Trophoblast cell (in vitro differentiated cells and primary cell): ENCODE measurements at regions not wholly inside any gene's neighbourhood (a gene's known extent, or its start where the extent isn't known, plus 50 kb on each side); places are given as distances from the start of the nearest gene placed in this dataset.
A peak's percentile ranks its signal among the peaks of the same experiment; 100 is the strongest.
"Not testable (repeated sequence)": the region's sequence is repeated elsewhere in the genome, so short reads cannot be mapped to it uniquely, and the experiment has no call there.

Experiments used
- DNase-seq, 2 donors: peaks; one replicate each; pipeline ENCODE4 v3.0.0-alpha.2; 2016
- H2AFZ ChIP-seq: 2 replicates; pipeline ENCODE4 v1.6.1; 2013; ENCODE audit warnings: low read length, moderate library complexity, mild to moderate bottlenecking; ENCODE audit not compliant: insufficient read depth, poor library complexity
- H2AK5ac ChIP-seq: 2 replicates; pipeline ENCODE4 v1.6.1; 2013; ENCODE audit warnings: mild to moderate bottlenecking, low read length
- H2BK120ac ChIP-seq: 2 replicates; pipeline ENCODE4 v1.6.1; 2013; ENCODE audit warnings: low read length, mild to moderate bottlenecking, moderate library complexity; ENCODE audit not compliant: insufficient read depth, poor library complexity
- H2BK12ac ChIP-seq: 2 replicates; pipeline ENCODE4 v1.6.1; 2013; ENCODE audit warnings: mild to moderate bottlenecking, low read length, moderate library complexity
- H2BK5ac ChIP-seq: 2 replicates; pipeline ENCODE4 v1.6.1; 2013; ENCODE audit warnings: low read length, low read depth, moderate library complexity, mild to moderate bottlenecking; ENCODE audit not compliant: poor library complexity
- H3K14ac ChIP-seq: 2 replicates; pipeline ENCODE4 v1.6.1; 2013; ENCODE audit warnings: mild to moderate bottlenecking, low read length
- H3K18ac ChIP-seq: 2 replicates; pipeline ENCODE4 v1.6.1; 2013; ENCODE audit warnings: mild to moderate bottlenecking, low read length
- H3K23ac ChIP-seq: 2 replicates; pipeline ENCODE4 v1.6.1; 2013; ENCODE audit warnings: low read length
- H3K27ac ChIP-seq: 2 replicates; pipeline ENCODE4 v1.5.1; 2013; ENCODE audit warnings: low read depth, mild to moderate bottlenecking, inconsistent platforms, low read length, moderate library complexity
- H3K27me3 ChIP-seq: 2 replicates; pipeline ENCODE4 v1.6.1; 2013; ENCODE audit warnings: inconsistent platforms, mild to moderate bottlenecking, low read length, moderate library complexity; ENCODE audit not compliant: insufficient read depth
- H3K36me3 ChIP-seq, 2 experiments: 1 replicate in 1 of 2; 2 replicates in 1 of 2; pipeline ENCODE4 v1.6.1; 2013; ENCODE audit warnings: low read length in 2 of 2, mild to moderate bottlenecking in 2 of 2, moderate library complexity in 1 of 2; ENCODE audit not compliant: insufficient read depth in 2 of 2, control insufficient read depth in 1 of 2
- H3K4ac ChIP-seq: 2 replicates; pipeline ENCODE4 v1.6.1; 2013; ENCODE audit warnings: low read depth, mild to moderate bottlenecking, low read length, moderate library complexity
- H3K4me1 ChIP-seq, 2 experiments: 1 replicate in 1 of 2; 2 replicates in 1 of 2; pipeline ENCODE4 v1.6.1; 2013; ENCODE audit warnings: low read length in 2 of 2, mild to moderate bottlenecking in 2 of 2, moderate library complexity in 1 of 2; ENCODE audit not compliant: insufficient read depth in 2 of 2, control insufficient read depth in 1 of 2
- H3K4me2 ChIP-seq: 2 replicates; pipeline ENCODE4 v1.6.1; 2013; ENCODE audit warnings: inconsistent platforms, mild to moderate bottlenecking, low read length, moderate library complexity
- H3K4me3 ChIP-seq: 2 replicates; pipeline ENCODE4 v1.5.1; 2013; ENCODE audit warnings: mild to moderate bottlenecking, low read depth, low read length, inconsistent platforms
- H3K79me1 ChIP-seq: one replicate; pipeline ENCODE4 v1.6.1; 2013; ENCODE audit warnings: low read length
- H3K79me2 ChIP-seq: 2 replicates; pipeline ENCODE4 v1.6.1; 2013; ENCODE audit warnings: low read length, mild to moderate bottlenecking; ENCODE audit not compliant: control insufficient read depth, insufficient read depth, poor library complexity
- H3K9ac ChIP-seq: 2 replicates; pipeline ENCODE4 v1.6.1; 2013; ENCODE audit warnings: mild to moderate bottlenecking, low read length
- H3K9me3 ChIP-seq: 2 replicates; pipeline ENCODE4 v1.6.1; 2013; ENCODE audit warnings: low read depth, mild to moderate bottlenecking, control low read depth, inconsistent platforms, low read length; ENCODE audit not compliant: insufficient read depth
- H4K12ac ChIP-seq: 2 replicates; pipeline ENCODE4 v1.6.1; 2013; ENCODE audit warnings: low read depth, mild to moderate bottlenecking, low read length, moderate library complexity
- H4K8ac ChIP-seq: 2 replicates; pipeline ENCODE4 v1.6.1; 2013; ENCODE audit warnings: low read depth, mild to moderate bottlenecking, low read length, moderate library complexity
- H4K91ac ChIP-seq: one replicate; pipeline ENCODE4 v1.6.1; 2013; ENCODE audit warnings: low read depth, mild to moderate bottlenecking, low read length, moderate library complexity
- WGBS: extraction: QIAGEN DNeasy Blood & Tissue Kit; methylation state at CpG from one replicate; pipeline ENCODE4 v1.1.7; 2013; ENCODE audit warnings: missing lambda C conversion rate; ENCODE audit not compliant: insufficient read length, insufficient coverage; ENCODE audit errors: extremely low coverage; 5-methylcytosine and 5-hydroxymethylcytosine counted together

GRCh38 chr2:88503771-88504170 is 51.3 kb upstream of the FOXI3 start:
- DNase-seq: peak in 1 of 2 donors; percentile 27
- Histone ChIP-seq H3K4me3 (no peak overlapping the region), H2AFZ (no peak overlapping the region), H3K14ac (no peak overlapping the region), H4K8ac (no peak overlapping the region), H3K27me3 (no peaks in the 10 kb centered on the region), H3K9me3 (no peaks in the 10 kb centered on the region), H3K4me2 (no peak overlapping the region), H3K9ac (no peak overlapping the region), H3K79me1 (no peaks in the 10 kb centered on the region), H3K23ac (no peak overlapping the region), H3K79me2 (no peaks in the 10 kb centered on the region), H4K12ac (no peak overlapping the region), H2BK120ac (no peak overlapping the region), H4K91ac (peak overlapping the region; percentile 12), H3K4me1 (no peaks in the 10 kb centered on the region), H3K27ac (no peak overlapping the region), H3K4ac (no peak overlapping the region), H3K18ac (no peak overlapping the region), H2AK5ac (no peak overlapping the region), H2BK12ac (no peak overlapping the region), H2BK5ac (no peak overlapping the region), H3K36me3 (no peaks in the 10 kb centered on the region)
- WGBS: no CpG with 5 or more reads among the region's 10 CpGs

GRCh38 chr2:88503359-88503662 is 50.8 kb upstream of the FOXI3 start:
- H3K27ac ChIP-seq, H2BK120ac ChIP-seq, H4K12ac ChIP-seq, H3K79me2 ChIP-seq, H3K79me1 ChIP-seq, H3K4me1 ChIP-seq, H2AFZ ChIP-seq, H3K27me3 ChIP-seq, H3K4me3 ChIP-seq, H2AK5ac ChIP-seq, H2BK12ac ChIP-seq, H4K91ac ChIP-seq, H3K9me3 ChIP-seq, H3K23ac ChIP-seq, H3K36me3 ChIP-seq, H3K4ac ChIP-seq, H2BK5ac ChIP-seq, H3K4me2 ChIP-seq, H3K9ac ChIP-seq, H4K8ac ChIP-seq, H3K18ac ChIP-seq, DNase-seq, H3K14ac ChIP-seq: not testable (repeated sequence)
- WGBS: no CpG with 5 or more reads among the region's 19 CpGs
